Common myeloid progenitor, CD34-positive (primary cell): ENCODE measurements at regions not wholly inside any gene's neighbourhood (a gene's known extent, or its start where the extent isn't known, plus 50 kb on each side); places are given as distances from the start of the nearest gene placed in this dataset.

Experiments used
- CTCF ChIA-PET: fragments of 350-600 bp; sonication (Branson Sonifier 250); formaldehyde crosslinking; loops from one replicate; lab custom pipeline; 2021; ENCODE audit warnings: antibody characterized with exemption; lab: Charles Lee
- POLR2A ChIA-PET: fragments of 350-600 bp; sonication (Branson Sonifier 250); formaldehyde crosslinking; loops from one replicate; lab custom pipeline; 2021; ENCODE audit warnings: antibody characterized with exemption; lab: Charles Lee
- DNase-seq, 3 donors: peaks; one replicate each; pipeline versions ENCODE4 v3.0.0 to v3.0.0-alpha.2; 2013
- H3K27ac ChIP-seq, 2 experiments: 1 replicate in 1 of 2; 2 replicates in 1 of 2; pipeline ENCODE4 v1.7.0; 2013; ENCODE audit warnings: inconsistent platforms in 2 of 2, low read length in 2 of 2, mild to moderate bottlenecking in 2 of 2, low read depth in 1 of 2, moderate library complexity in 1 of 2; ENCODE audit not compliant: severe bottlenecking in 2 of 2, insufficient read depth in 1 of 2, poor library complexity in 1 of 2
- H3K27me3 ChIP-seq, 5 experiments: replicated peaks in 2 of 5; 1 replicate in 3 of 5; 2 replicates in 2 of 5; pipeline versions ENCODE4 v1.6.1 to v1.7.0; 2013; ENCODE audit warnings: low read length in 4 of 5, mild to moderate bottlenecking in 2 of 5, moderate library complexity in 2 of 5, inconsistent platforms in 1 of 5; ENCODE audit not compliant: insufficient read depth in 5 of 5, control insufficient read depth in 4 of 5
- H3K36me3 ChIP-seq, 4 experiments: 1 replicate in 2 of 4; 2 replicates in 2 of 4; pipeline versions ENCODE4 v1.6.1 to v1.7.0; 2013; ENCODE audit warnings: low read length in 3 of 4, control low read depth in 1 of 4, mild to moderate bottlenecking in 1 of 4; ENCODE audit not compliant: control insufficient read depth in 4 of 4, insufficient read depth in 4 of 4
- H3K4me1 ChIP-seq, 4 experiments: 1 replicate in 3 of 4; 2 replicates in 1 of 4; pipeline versions ENCODE4 v1.6.1 to v1.7.1; 2013; ENCODE audit warnings: low read length in 3 of 4, mild to moderate bottlenecking in 3 of 4, control low read depth in 1 of 4, inconsistent platforms in 1 of 4, moderate library complexity in 1 of 4; ENCODE audit not compliant: control insufficient read depth in 4 of 4, insufficient read depth in 4 of 4; ENCODE audit errors: control extremely low read depth in 1 of 4
- H3K4me3 ChIP-seq, 7 experiments: 1 replicate in 4 of 7; 2 replicates in 3 of 7; pipeline versions ENCODE4 v1.5.1 to v1.7.0; 2013; ENCODE audit warnings: mild to moderate bottlenecking in 7 of 7, low read length in 6 of 7, moderate library complexity in 6 of 7, inconsistent platforms in 2 of 7, low read depth in 2 of 7, control low read depth in 1 of 7; ENCODE audit not compliant: insufficient read depth in 4 of 7, control insufficient read depth in 1 of 7; ENCODE audit errors: extremely low read depth in 1 of 7
- H3K9me3 ChIP-seq, 5 experiments: 1 replicate in 4 of 5; 2 replicates in 1 of 5; pipeline versions ENCODE4 v1.6.1 to v1.7.1; 2013; ENCODE audit warnings: low read length in 4 of 5, mild to moderate bottlenecking in 2 of 5, inconsistent platforms in 1 of 5, low read depth in 1 of 5, moderate library complexity in 1 of 5; ENCODE audit not compliant: control insufficient read depth in 4 of 5, insufficient read depth in 2 of 5; ENCODE audit errors: control extremely low read depth in 1 of 5
- WGBS: methylation state at CpG from one replicate; pipeline ENCODE4 v1.1.5; 2013; ENCODE audit not compliant: insufficient coverage; 5-methylcytosine and 5-hydroxymethylcytosine counted together

DNA sequence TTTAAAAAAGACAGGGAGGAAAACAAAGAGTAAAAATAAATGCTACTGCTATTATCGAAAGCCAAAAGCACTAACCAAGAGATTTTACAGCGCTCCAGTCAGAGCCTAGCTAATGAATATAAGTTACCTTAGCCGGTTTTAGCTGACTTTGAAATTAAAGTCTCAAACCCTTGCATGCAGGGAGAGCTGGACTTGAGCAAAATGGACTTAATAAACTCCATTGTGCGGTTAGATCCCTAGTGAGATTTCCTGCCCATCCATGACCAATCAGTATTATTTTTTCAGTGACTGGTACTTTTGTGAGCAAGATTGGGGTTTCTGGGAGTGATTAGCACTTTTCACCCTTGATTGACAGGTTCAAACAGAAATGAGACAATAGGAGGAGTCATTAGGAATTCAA lies 333.4 kb upstream of the ADGRL2 start:
- peaks cover 0 to 34% (median 15%) of the 10 kb centered on the region in 4 experiments for H3K4me1 ChIP-seq
- DNase-seq: no peak
- no peak overlapping the region for H3K4me3 ChIP-seq
- ChIA-PET POLR2A (no interaction called here), CTCF (no interaction called here)
- H3K9me3 ChIP-seq: no peaks in the 10 kb centered on the region
- H3K27me3 ChIP-seq: no peaks in the 10 kb centered on the region
- H3K27ac ChIP-seq: no peak overlapping the region
- no peaks in the 10 kb centered on the region for H3K36me3 ChIP-seq
- WGBS: 96% methylated on average over 4 of the region's 4 CpGs

- WGBS: no CpG with 5 or more reads among the region's 4 CpGs
- ChIA-PET CTCF (no interaction called here), POLR2A (no interaction called here)
- Histone ChIP-seq H3K9me3 (no peaks in the 10 kb centered on the region), H3K36me3 (no peaks in the 10 kb centered on the region), H3K27ac (no peak overlapping the region), H3K4me1 (peaks cover 0 to 34% (median 15%) of the 10 kb centered on the region in 4 experiments), H3K4me3 (no peak overlapping the region), H3K27me3 (no peaks in the 10 kb centered on the region)
- no peak for DNase-seq
Measured at GRCh38 chr1:81466961-81467360, 333.8 kb upstream of the ADGRL2 start.

- ChIA-PET POLR2A (no interaction called here), CTCF (no interaction called here)
- H3K36me3 ChIP-seq: no peaks in the 10 kb centered on the region
- H3K27ac ChIP-seq: no peak overlapping the region
- H3K4me3 ChIP-seq: no peak overlapping the region
- H3K9me3 ChIP-seq: no peaks in the 10 kb centered on the region
- no peaks in the 10 kb centered on the region for H3K27me3 ChIP-seq
- H3K4me1 ChIP-seq: peaks cover 0 to 20% (median 4%) of the 10 kb centered on the region in 4 experiments
- peak in 1 of 3 donors; percentile 21 for DNase-seq
- 0% methylated on average over 1 of the region's 8 CpGs for WGBS
Measured at GRCh38 chr1:81463936-81464837, 336.5 kb upstream of the ADGRL2 start.

DNA sequence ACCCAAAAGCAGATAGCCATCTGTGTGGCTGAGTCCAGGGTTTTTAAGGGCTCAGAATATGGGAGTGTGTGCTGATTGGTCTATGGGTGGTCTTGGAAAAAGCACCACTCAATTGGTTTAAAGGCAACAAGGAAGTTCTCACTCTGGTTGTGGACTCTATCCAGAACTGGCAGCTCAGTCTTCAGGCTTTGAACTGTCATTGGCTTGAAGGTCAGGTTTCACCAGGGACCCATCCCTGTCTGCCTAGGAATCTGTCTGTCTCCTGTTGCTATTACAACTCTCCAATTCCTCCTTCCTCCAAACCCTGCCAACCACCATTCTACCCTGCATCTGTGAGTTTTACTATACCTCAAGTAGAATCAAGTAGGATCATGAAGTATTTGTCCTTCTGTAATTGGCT lies 341.7 kb upstream of the ADGRL2 start:
- POLR2A ChIA-PET: interaction anchor here (0.7 kb wide), 1 partner anchor 1312 kb away, joined by 3 read pairs; no protein-coding TSS in a partner anchor
- CTCF ChIA-PET: no interaction called here
- H3K4me1 ChIP-seq: peaks cover 0 to 14% (median 3%) of the 10 kb centered on the region in 4 experiments
- DNase-seq: no peak
- H3K27ac ChIP-seq: no peak overlapping the region
- H3K36me3 ChIP-seq: no peaks in the 10 kb centered on the region
- H3K4me3 ChIP-seq: no peak overlapping the region
- no peaks in the 10 kb centered on the region for H3K9me3 ChIP-seq
- H3K27me3 ChIP-seq: no peaks in the 10 kb centered on the region

DNA sequence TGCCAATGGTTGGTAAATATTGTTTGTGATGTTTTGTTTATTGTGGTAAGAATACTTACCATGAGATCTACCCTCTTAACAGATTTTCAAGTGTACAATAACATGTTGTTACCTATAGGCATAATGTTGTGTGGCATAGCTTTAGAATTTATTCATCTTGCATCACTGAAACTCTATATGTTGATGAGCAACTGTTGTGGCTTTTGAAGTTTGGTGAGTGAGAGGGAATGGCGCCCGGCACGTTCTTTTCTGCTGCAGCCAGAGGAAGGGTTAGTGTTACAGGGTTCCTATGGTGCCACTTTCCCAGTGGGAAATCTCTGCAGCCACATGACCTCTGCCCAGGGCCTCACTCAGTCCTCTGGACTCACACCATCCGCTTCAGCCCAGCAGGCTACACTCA lies 342.5 kb upstream of the ADGRL2 start:
- Histone ChIP-seq H3K27me3 (no peaks in the 10 kb centered on the region), H3K36me3 (no peaks in the 10 kb centered on the region), H3K4me3 (no peak overlapping the region), H3K4me1 (peaks cover 0 to 8% (median under 1%) of the 10 kb centered on the region in 4 experiments), H3K27ac (no peak overlapping the region), H3K9me3 (no peaks in the 10 kb centered on the region)
- 67% methylated on average over 3 of the region's 4 CpGs for WGBS
- POLR2A ChIA-PET: no interaction called here
- no peak for DNase-seq
- CTCF ChIA-PET: interaction anchor here (0.7 kb wide), 1 partner anchor 12 kb away, joined by 3 read pairs; no protein-coding TSS in a partner anchor

GRCh38 chr1:81455481-81455880 lies 345.3 kb upstream of the ADGRL2 start:
- Histone ChIP-seq H3K4me1 (no peaks in the 10 kb centered on the region), H3K27ac (no peak overlapping the region), H3K9me3 (no peaks in the 10 kb centered on the region), H3K36me3 (no peaks in the 10 kb centered on the region), H3K4me3 (no peak overlapping the region), H3K27me3 (no peaks in the 10 kb centered on the region)
- 80% methylated on average over 3 of the region's 4 CpGs for WGBS
- ChIA-PET CTCF (no interaction called here), POLR2A (no interaction called here)
- DNase-seq: peak in 1 of 3 donors; percentile 22

- Histone ChIP-seq H3K4me3 (no peak overlapping the region), H3K36me3 (no peaks in the 10 kb centered on the region), H3K27ac (no peak overlapping the region), H3K27me3 (no peaks in the 10 kb centered on the region), H3K9me3 (no peaks in the 10 kb centered on the region), H3K4me1 (no peaks in the 10 kb centered on the region)
- WGBS: 100% methylated on average over 1 of the region's 3 CpGs
- POLR2A ChIA-PET: no interaction called here
- no peak for DNase-seq
- CTCF ChIA-PET: no interaction called here
Measured at GRCh38 chr1:81453971-81454370, 346.8 kb upstream of the ADGRL2 start.
